Omental fat pad (tissue), 3 donors: ENCODE measurements at regions not wholly inside any gene's neighbourhood (a gene's known extent, or its start where the extent isn't known, plus 50 kb on each side); places are given as distances from the start of the nearest gene placed in this dataset.

Experiments used
- ATAC-seq: fragments of 150-250 bp; one replicate; pipeline ENCODE4 v1.9.1; 2016; ENCODE audit warnings: mild to moderate bottlenecking, moderate library complexity; ENCODE audit not compliant: low FRiP score
- DNase-seq: peaks from one replicate; pipeline ENCODE4 v3.0.0-alpha.2; 2019; ENCODE audit warnings: low spot score
- TF ChIP-seq, protein P1 (sequence below), 3 donors: fragments of 450-650 bp; IDR thresholded peaks; one replicate each; pipeline ENCODE4 v1.5.1; 2016 to 2017; ENCODE audit warnings: antibody characterized with exemption in 3 of 3, mild to moderate bottlenecking in 3 of 3, moderate library complexity in 2 of 3

DNA sequence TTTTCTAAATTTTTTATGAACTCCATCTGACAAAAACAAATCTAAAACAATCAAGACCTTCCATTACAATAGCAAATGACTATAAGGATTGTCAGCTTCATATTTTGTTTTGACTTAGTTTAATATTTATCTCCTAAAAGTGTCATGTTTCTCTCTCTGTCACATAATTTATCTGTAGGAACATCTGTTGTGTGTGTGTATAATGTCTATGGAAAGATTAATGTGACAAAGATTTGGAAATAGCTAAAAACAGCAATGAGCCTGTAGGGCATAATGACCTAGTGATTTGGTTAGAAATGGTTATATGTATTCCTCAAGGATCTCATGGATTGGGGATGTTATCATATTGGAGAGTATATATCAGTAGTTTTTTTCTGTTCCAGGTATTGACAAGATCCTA lies 69.6 kb upstream of the MDFIC start:
- ATAC-seq (no peak), DNase-seq (no peak)
- TF ChIP-seq, protein P1, sequence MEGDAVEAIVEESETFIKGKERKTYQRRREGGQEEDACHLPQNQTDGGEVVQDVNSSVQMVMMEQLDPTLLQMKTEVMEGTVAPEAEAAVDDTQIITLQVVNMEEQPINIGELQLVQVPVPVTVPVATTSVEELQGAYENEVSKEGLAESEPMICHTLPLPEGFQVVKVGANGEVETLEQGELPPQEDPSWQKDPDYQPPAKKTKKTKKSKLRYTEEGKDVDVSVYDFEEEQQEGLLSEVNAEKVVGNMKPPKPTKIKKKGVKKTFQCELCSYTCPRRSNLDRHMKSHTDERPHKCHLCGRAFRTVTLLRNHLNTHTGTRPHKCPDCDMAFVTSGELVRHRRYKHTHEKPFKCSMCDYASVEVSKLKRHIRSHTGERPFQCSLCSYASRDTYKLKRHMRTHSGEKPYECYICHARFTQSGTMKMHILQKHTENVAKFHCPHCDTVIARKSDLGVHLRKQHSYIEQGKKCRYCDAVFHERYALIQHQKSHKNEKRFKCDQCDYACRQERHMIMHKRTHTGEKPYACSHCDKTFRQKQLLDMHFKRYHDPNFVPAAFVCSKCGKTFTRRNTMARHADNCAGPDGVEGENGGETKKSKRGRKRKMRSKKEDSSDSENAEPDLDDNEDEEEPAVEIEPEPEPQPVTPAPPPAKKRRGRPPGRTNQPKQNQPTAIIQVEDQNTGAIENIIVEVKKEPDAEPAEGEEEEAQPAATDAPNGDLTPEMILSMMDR (IDR thresholded peaks at IDR 0.05): no peak

DNA sequence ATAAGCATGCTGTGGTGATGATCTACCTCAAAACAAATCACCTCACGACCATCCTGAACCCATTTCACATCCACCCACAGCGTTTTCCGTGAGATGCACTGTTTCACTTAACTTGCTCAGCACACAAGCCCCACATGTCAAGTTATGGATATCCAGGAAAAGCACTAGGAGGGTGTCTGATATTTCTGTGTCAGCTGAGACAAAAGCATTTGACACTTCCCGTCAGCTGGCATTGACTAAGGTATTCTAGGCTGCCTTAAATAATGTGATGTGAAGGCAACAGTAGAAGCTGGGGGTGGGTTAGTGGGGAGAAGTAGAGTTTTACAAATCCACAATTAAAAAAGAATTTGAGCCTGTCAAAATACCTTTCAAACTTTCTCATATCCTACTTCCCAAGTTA lies 68.7 kb upstream of the MDFIC start:
- TF ChIP-seq, protein P1 (IDR thresholded peaks at IDR 0.05): no peak
- ATAC-seq (no peak), DNase-seq (no peak)

DNA sequence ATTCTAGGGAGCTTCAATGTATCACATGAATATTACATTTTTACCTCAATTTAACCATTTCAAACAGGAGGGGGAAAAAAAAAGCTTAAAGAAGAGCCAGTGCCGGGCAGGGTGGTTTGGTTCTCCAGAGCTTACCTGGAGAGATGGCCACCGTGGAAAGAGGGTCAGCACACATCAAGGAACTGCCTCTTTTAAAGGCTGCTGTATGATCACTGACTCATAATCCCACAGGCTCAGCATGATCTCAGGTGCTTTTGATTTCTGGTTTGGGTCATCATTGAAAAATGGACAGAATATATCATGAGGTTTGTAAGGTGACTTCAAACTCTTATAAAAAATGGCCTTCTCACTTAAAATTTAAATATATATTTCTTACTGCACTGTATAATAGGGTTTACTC lies 67.5 kb upstream of the MDFIC start:
- TF ChIP-seq, protein P1 (IDR thresholded peaks at IDR 0.05): no peak
- no peak for ATAC-seq

DNA sequence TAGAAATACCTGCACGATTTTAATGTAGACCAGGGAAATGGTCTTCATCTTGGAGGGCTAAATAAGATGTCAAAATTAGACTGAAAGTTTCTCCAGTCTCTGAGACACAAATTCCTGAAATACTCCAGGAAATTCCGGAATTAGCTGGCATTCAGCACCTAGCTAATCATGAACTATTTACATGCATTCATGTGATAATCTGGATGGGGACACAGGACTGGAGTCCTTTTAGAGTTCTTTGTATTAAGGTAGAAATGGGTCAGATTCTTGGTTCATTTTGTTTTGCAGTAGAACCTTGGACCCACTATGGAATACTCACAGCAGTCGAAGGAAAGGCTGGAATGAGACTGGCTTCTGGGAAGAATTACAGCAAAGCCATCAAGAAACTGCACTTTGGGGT lies 65.3 kb upstream of the MDFIC start:
- no peak for ATAC-seq
- DNase-seq: no peak
- TF ChIP-seq, protein P1 (IDR thresholded peaks at IDR 0.05): no peak

More for the DNA sequence above, 67.5 kb upstream of the MDFIC start:
- no peak for DNase-seq

DNA sequence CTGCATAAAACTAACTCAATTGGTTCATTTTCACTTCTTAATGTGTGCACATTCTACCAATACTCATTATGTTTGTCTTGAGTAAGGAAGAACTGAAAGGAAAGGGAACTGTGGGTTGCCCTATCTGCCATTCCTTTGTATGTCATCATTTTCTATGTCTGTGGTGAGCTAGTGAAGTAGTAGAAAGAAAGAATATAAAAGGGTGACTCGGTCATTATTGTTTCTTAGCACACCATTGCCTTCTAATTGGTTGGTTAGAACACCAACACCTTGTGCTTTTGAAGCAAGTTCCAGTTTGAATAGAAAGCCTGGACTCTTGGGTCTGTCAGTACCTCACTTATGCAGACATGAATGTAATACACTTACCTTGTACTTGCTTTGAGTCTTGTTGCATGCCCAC lies 64.3 kb upstream of the MDFIC start:
- ATAC-seq (no peak), DNase-seq (no peak)
- TF ChIP-seq, protein P1 (IDR thresholded peaks at IDR 0.05): no peak

DNA sequence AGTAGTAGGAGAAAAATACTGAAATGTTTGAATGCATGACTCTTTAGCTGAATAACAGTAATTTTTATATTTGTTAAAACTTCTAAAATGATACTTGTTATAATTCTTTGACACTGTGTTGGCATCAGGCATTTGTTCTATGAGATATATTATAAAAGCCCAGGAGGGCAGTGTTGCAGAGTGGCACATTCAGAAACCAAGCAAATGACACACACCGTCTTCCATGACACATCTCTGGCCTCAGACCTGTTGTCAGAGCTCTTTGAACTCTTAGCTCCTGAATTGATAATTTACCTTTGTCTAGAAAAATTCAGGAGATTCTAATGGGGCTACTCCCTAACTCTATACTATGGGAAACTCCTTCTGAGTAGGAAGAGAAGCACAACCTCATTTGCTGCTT lies 62.4 kb upstream of the MDFIC start:
- no peak for ATAC-seq
- TF ChIP-seq, protein P1 (IDR thresholded peaks at IDR 0.05): no peak
- no peak for DNase-seq

DNA sequence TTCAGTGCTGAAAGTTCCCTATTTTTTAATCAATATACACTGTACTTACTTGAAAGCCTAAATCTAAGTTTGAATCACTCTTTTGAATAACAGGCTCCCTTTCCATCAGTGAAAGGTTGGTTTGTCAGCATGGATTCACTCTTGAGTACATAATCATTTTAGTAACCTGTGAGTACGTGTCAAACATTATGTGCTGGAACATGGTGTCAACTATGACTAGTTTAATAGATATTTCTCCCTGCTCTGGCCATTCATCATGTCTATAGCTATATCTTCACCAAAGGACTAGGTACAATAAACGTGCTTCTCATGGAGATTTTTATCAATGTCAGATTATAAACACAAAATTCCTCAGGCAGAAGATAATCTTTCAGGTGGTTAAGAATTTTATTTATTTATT lies 61.7 kb upstream of the MDFIC start:
- ATAC-seq: no peak
- no peak for DNase-seq
- TF ChIP-seq, protein P1 (IDR thresholded peaks at IDR 0.05): no peak
